ENCODE measurements at regions not wholly inside any gene's neighbourhood (a gene's known extent, or its start where the extent isn't known, plus 50 kb on each side); places are given as distances from the start of the nearest gene placed in this dataset.

- no peaks in the 10 kb centered on the region for H3K36me3 Mint-ChIP-seq (ENCODE audit: low read depth)
- no peak overlapping the region for H3K4me3 ChIP-seq (ENCODE audit: low read length)
- intact Hi-C loops (cut with DNase I, micrococcal nuclease) = no loop called here
- H3K27ac ChIP-seq (ENCODE audit: low read depth in 1 of 2, low read length in 2 of 2) = no peak overlapping the region
- H3K36me3 ChIP-seq (ENCODE audit: insufficient read depth, low read length) = no peaks in the 10 kb centered on the region
- DNase-seq (no peak), ATAC-seq (ENCODE audit: poor library complexity) (no peak)
- no peaks in the 10 kb centered on the region for H3K9me3 Mint-ChIP-seq
- H3K27me3 Mint-ChIP-seq = no peaks in the 10 kb centered on the region
- TF ChIP-seq, protein P1, sequence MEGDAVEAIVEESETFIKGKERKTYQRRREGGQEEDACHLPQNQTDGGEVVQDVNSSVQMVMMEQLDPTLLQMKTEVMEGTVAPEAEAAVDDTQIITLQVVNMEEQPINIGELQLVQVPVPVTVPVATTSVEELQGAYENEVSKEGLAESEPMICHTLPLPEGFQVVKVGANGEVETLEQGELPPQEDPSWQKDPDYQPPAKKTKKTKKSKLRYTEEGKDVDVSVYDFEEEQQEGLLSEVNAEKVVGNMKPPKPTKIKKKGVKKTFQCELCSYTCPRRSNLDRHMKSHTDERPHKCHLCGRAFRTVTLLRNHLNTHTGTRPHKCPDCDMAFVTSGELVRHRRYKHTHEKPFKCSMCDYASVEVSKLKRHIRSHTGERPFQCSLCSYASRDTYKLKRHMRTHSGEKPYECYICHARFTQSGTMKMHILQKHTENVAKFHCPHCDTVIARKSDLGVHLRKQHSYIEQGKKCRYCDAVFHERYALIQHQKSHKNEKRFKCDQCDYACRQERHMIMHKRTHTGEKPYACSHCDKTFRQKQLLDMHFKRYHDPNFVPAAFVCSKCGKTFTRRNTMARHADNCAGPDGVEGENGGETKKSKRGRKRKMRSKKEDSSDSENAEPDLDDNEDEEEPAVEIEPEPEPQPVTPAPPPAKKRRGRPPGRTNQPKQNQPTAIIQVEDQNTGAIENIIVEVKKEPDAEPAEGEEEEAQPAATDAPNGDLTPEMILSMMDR (IDR thresholded peaks at IDR 0.05) = no peak
- POLR2A ChIA-PET = no interaction called here
- no peaks in the 10 kb centered on the region for H3K4me1 ChIP-seq (ENCODE audit: insufficient read depth, low read length)
- H3K4me3 Mint-ChIP-seq = no peak overlapping the region
- H3K27ac Mint-ChIP-seq = no peak overlapping the region
- H3K9me3 ChIP-seq (ENCODE audit: control insufficient read depth in 1 of 2, insufficient read depth in 1 of 2, low read length in 2 of 2) = no peaks in the 10 kb centered on the region
- H3K27me3 ChIP-seq (ENCODE audit: control insufficient read depth in 1 of 2, insufficient read depth in 2 of 2, low read length in 2 of 2) = no peaks in the 10 kb centered on the region
- CTCF ChIA-PET = no interaction called here
- H3K4me1 Mint-ChIP-seq (ENCODE audit: low read depth) = no peaks in the 10 kb centered on the region
Measured at GRCh38 chr18:44508474-44508873, 172.2 kb upstream of the SETBP1 start.

- TF ChIP-seq, protein P1 (IDR thresholded peaks at IDR 0.05) = no peak
- no peaks in the 10 kb centered on the region for H3K36me3 ChIP-seq (ENCODE audit: insufficient read depth, low read length)
- no peak overlapping the region for H3K4me3 ChIP-seq (ENCODE audit: low read length)
- no peak for ATAC-seq (ENCODE audit: poor library complexity)
- DNase-seq = no peak
- H3K27ac Mint-ChIP-seq = no peak overlapping the region
- CTCF ChIA-PET = interaction anchor here (1.2 kb wide), 1 partner anchor 11 kb away, joined by 3 read pairs; no protein-coding TSS in a partner anchor
- H3K9me3 ChIP-seq (ENCODE audit: control insufficient read depth in 1 of 2, insufficient read depth in 1 of 2, low read length in 2 of 2) = no peaks in the 10 kb centered on the region
- intact Hi-C loops (cut with DNase I, micrococcal nuclease) = no loop called here
- POLR2A ChIA-PET = no interaction called here
- no peaks in the 10 kb centered on the region for H3K9me3 Mint-ChIP-seq
- H3K4me3 Mint-ChIP-seq = no peak overlapping the region
- H3K27me3 ChIP-seq (ENCODE audit: control insufficient read depth in 1 of 2, insufficient read depth in 2 of 2, low read length in 2 of 2) = no peaks in the 10 kb centered on the region
- no peaks in the 10 kb centered on the region for H3K4me1 ChIP-seq (ENCODE audit: insufficient read depth, low read length)
- H3K27ac ChIP-seq (ENCODE audit: low read depth in 1 of 2, low read length in 2 of 2) = no peak overlapping the region
- H3K4me1 Mint-ChIP-seq (ENCODE audit: low read depth) = no peaks in the 10 kb centered on the region
- H3K27me3 Mint-ChIP-seq = no peaks in the 10 kb centered on the region
- no peaks in the 10 kb centered on the region for H3K36me3 Mint-ChIP-seq (ENCODE audit: low read depth)
Measured at GRCh38 chr18:44509048-44509447, 171.6 kb upstream of the SETBP1 start.

- TF ChIP-seq, protein P1 (IDR thresholded peaks at IDR 0.05) = no peak
- Mint-ChIP-seq H3K4me3 (no peak overlapping the region), H3K27me3 (no peaks in the 10 kb centered on the region), H3K9me3 (no peaks in the 10 kb centered on the region), H3K36me3 (ENCODE audit: low read depth) (no peaks in the 10 kb centered on the region), H3K27ac (no peak overlapping the region), H3K4me1 (ENCODE audit: low read depth) (no peaks in the 10 kb centered on the region)
- CTCF ChIA-PET = interaction anchor here (1.2 kb wide), 1 partner anchor 10 kb away, joined by 3 read pairs; no protein-coding TSS in a partner anchor
- H3K27me3 ChIP-seq (ENCODE audit: control insufficient read depth in 1 of 2, insufficient read depth in 2 of 2, low read length in 2 of 2) = no peaks in the 10 kb centered on the region
- ATAC-seq (ENCODE audit: poor library complexity) (no peak), DNase-seq (no peak)
- H3K27ac ChIP-seq (ENCODE audit: low read depth in 1 of 2, low read length in 2 of 2) = no peak overlapping the region
- POLR2A ChIA-PET = no interaction called here
- no peak overlapping the region for H3K4me3 ChIP-seq (ENCODE audit: low read length)
- H3K4me1 ChIP-seq (ENCODE audit: insufficient read depth, low read length) = no peaks in the 10 kb centered on the region
- intact Hi-C loops (cut with DNase I, micrococcal nuclease) = no loop called here
- H3K36me3 ChIP-seq (ENCODE audit: insufficient read depth, low read length) = no peaks in the 10 kb centered on the region
- no peaks in the 10 kb centered on the region for H3K9me3 ChIP-seq (ENCODE audit: control insufficient read depth in 1 of 2, insufficient read depth in 1 of 2, low read length in 2 of 2)
Measured at GRCh38 chr18:44510390-44510789, 170.3 kb upstream of the SETBP1 start.
